Esophagus (tissue), 2 donors: ENCODE measurements at regions not wholly inside any gene's neighbourhood (a gene's known extent, or its start where the extent isn't known, plus 50 kb on each side); places are given as distances from the start of the nearest gene placed in this dataset.

Experiments
- H3K27ac ChIP-seq, 2 donors: one replicate each; pipeline ENCODE4 v1.5.1; 2013; ENCODE audit warnings: low read depth in 2 of 2, mild to moderate bottlenecking in 2 of 2, inconsistent platforms in 1 of 2, low read length in 1 of 2, moderate library complexity in 1 of 2
- H3K27me3 ChIP-seq, 2 donors: one replicate each; pipeline ENCODE4 v1.6.1; 2013; ENCODE audit warnings: low read length in 2 of 2, control low read depth in 1 of 2, mild to moderate bottlenecking in 1 of 2; ENCODE audit not compliant: insufficient read depth in 2 of 2, control insufficient read depth in 1 of 2
- H3K36me3 ChIP-seq, 2 donors: one replicate each; pipeline ENCODE4 v1.6.1; 2013; ENCODE audit warnings: low read length in 1 of 2; ENCODE audit not compliant: control insufficient read depth in 2 of 2, insufficient read depth in 2 of 2
- H3K4me1 ChIP-seq, 2 donors: one replicate each; pipeline ENCODE4 v1.6.1; 2013; ENCODE audit warnings: low read length in 1 of 2; ENCODE audit not compliant: control insufficient read depth in 2 of 2, insufficient read depth in 2 of 2
- H3K4me3 ChIP-seq, 2 donors: one replicate each; pipeline ENCODE4 v1.5.1; 2013; ENCODE audit warnings: low read length in 2 of 2, mild to moderate bottlenecking in 2 of 2, low read depth in 1 of 2, moderate library complexity in 1 of 2
- H3K9me3 ChIP-seq, 2 donors: one replicate each; pipeline ENCODE4 v1.6.1; 2013; ENCODE audit warnings: mild to moderate bottlenecking in 2 of 2, low read depth in 1 of 2, low read length in 1 of 2, moderate library complexity in 1 of 2; ENCODE audit not compliant: control insufficient read depth in 2 of 2, insufficient read depth in 1 of 2
- WGBS, 2 donors: extraction: QIAGEN DNeasy Blood & Tissue Kit; methylation state at CpG; one replicate each; pipeline ENCODE4 v1.1.7; 2013; 5-methylcytosine and 5-hydroxymethylcytosine counted together
- donor health status: healthy with polysubstance abuse.
- donor health status: Bipolar disorder and iron deficiency.

GRCh38 chr10:131653140-131653539 lies 247.7 kb upstream of the PPP2R2D start:
- 84 to 89% methylated on average over 14 of the region's 14 CpGs for WGBS, 2 donors
- Histone ChIP-seq H3K9me3 (peaks cover 0 to 11% of the 10 kb centered on the region in 2 donors), H3K4me1 (peaks cover 0 to 2% of the 10 kb centered on the region in 2 donors), H3K27me3 (peaks cover 0 to 3% of the 10 kb centered on the region in 2 donors), H3K4me3 (no peak overlapping the region), H3K27ac (no peak overlapping the region), H3K36me3 (no peaks in the 10 kb centered on the region)

- Histone ChIP-seq H3K27me3 (peaks cover 0 to 3% of the 10 kb centered on the region in 2 donors), H3K9me3 (peaks cover 0 to 11% of the 10 kb centered on the region in 2 donors), H3K27ac (no peak overlapping the region), H3K4me3 (no peak overlapping the region), H3K36me3 (no peaks in the 10 kb centered on the region), H3K4me1 (peaks cover 0 to 2% of the 10 kb centered on the region in 2 donors)
- 89 to 90% methylated on average over 13 of the region's 13 CpGs for WGBS, 2 donors
Measured at GRCh38 chr10:131653554-131654470, 247.0 kb upstream of the PPP2R2D start.

- Histone ChIP-seq H3K9me3 (peaks cover 0 to 11% of the 10 kb centered on the region in 2 donors), H3K27me3 (peaks cover 0 to 3% of the 10 kb centered on the region in 2 donors), H3K36me3 (no peaks in the 10 kb centered on the region), H3K4me3 (no peak overlapping the region), H3K27ac (no peak overlapping the region), H3K4me1 (peaks cover 0 to 2% of the 10 kb centered on the region in 2 donors)
- WGBS, 2 donors = 68 to 78% methylated on average over 21 of the region's 21 CpGs
Measured at GRCh38 chr10:131654471-131655087, 246.2 kb upstream of the PPP2R2D start.

- Histone ChIP-seq H3K9me3 (peaks cover 0 to 11% of the 10 kb centered on the region in 2 donors), H3K27ac (no peak overlapping the region), H3K4me1 (peaks cover 0 to 2% of the 10 kb centered on the region in 2 donors), H3K27me3 (peaks cover 0 to 3% of the 10 kb centered on the region in 2 donors), H3K36me3 (no peaks in the 10 kb centered on the region), H3K4me3 (no peak overlapping the region)
- 71 to 73% methylated on average over 16 of the region's 16 CpGs for WGBS, 2 donors
Measured at GRCh38 chr10:131655101-131655849, 245.5 kb upstream of the PPP2R2D start.

- Histone ChIP-seq H3K4me1 (peaks cover 0 to 2% of the 10 kb centered on the region in 2 donors), H3K36me3 (no peaks in the 10 kb centered on the region), H3K27me3 (peaks cover 0 to 3% of the 10 kb centered on the region in 2 donors), H3K27ac (no peak overlapping the region), H3K4me3 (no peak overlapping the region), H3K9me3 (peaks cover 2 to 16% of the 10 kb centered on the region in 2 donors)
- 58 to 68% methylated on average over 7 of the region's 7 CpGs for WGBS, 2 donors
Measured at GRCh38 chr10:131656009-131656408, 244.8 kb upstream of the PPP2R2D start.

- WGBS, 2 donors = 85 to 88% methylated on average over 9 of the region's 9 CpGs
- peaks cover 0 to 2% of the 10 kb centered on the region in 2 donors for H3K4me1 ChIP-seq
- no peaks in the 10 kb centered on the region for H3K36me3 ChIP-seq
- no peak overlapping the region for H3K4me3 ChIP-seq
- peaks cover 2 to 16% of the 10 kb centered on the region in 2 donors for H3K9me3 ChIP-seq
- H3K27ac ChIP-seq = no peak overlapping the region
- peaks cover 0 to 3% of the 10 kb centered on the region in 2 donors for H3K27me3 ChIP-seq
Measured at GRCh38 chr10:131656431-131656841, 244.4 kb upstream of the PPP2R2D start.

GRCh38 chr10:131657318-131657984 lies 243.4 kb upstream of the PPP2R2D start:
- Histone ChIP-seq H3K36me3 (no peaks in the 10 kb centered on the region), H3K27ac (no peak overlapping the region), H3K9me3 (peaks cover 2 to 14% of the 10 kb centered on the region in 2 donors), H3K4me3 (no peak overlapping the region), H3K27me3 (peaks cover 0 to 3% of the 10 kb centered on the region in 2 donors), H3K4me1 (peaks cover 0 to 2% of the 10 kb centered on the region in 2 donors)
- 73 to 86% methylated on average over 16 of the region's 16 CpGs for WGBS, 2 donors

- Histone ChIP-seq H3K9me3 (peaks cover 2 to 13% of the 10 kb centered on the region in 2 donors), H3K4me1 (peaks cover 0 to 2% of the 10 kb centered on the region in 2 donors), H3K27me3 (peaks cover 0 to 3% of the 10 kb centered on the region in 2 donors), H3K27ac (no peak overlapping the region), H3K4me3 (no peak overlapping the region), H3K36me3 (no peaks in the 10 kb centered on the region)
- 85 to 87% methylated on average over 9 of the region's 9 CpGs for WGBS, 2 donors
Measured at GRCh38 chr10:131657985-131658330, 242.8 kb upstream of the PPP2R2D start.
